A673 (cell line): ENCODE measurements at regions not wholly inside any gene's neighbourhood (a gene's known extent, or its start where the extent isn't known, plus 50 kb on each side); places are given as distances from the start of the nearest gene placed in this dataset.

Experiments used
- BruUV-seq: library from RNA; stranded (reverse); fragments of 400-500 nt; replicated peaks from 2 replicates; lab custom pipeline; 2021; lab: Mats Ljungman, UMichigan
- CTCF ChIA-PET: fragments of 300-600 bp; sonication (Branson Sonifier 250); formaldehyde crosslinking; loops from one replicate; lab custom pipeline; 2022; ENCODE audit warnings: antibody characterized with exemption; lab: Charles Lee
- POLR2A ChIA-PET: fragments of 300-600 bp; sonication (Branson Sonifier 250); formaldehyde crosslinking; loops from one replicate; lab custom pipeline; 2022; ENCODE audit warnings: antibody characterized with exemption; ENCODE audit not compliant: low non-redundant PET; lab: Charles Lee
- DNase-seq: peaks from one replicate; pipeline ENCODE4 v3.0.0-alpha.2; 2015; ENCODE audit warnings: low spot score
- H3K27ac ChIP-seq: fragments of 200-600 bp; sonication (generic); 2 replicates; pipeline ENCODE4 v1.5.1; 2016; ENCODE audit warnings: mixed run types, low read depth, mild to moderate bottlenecking, mixed read lengths, antibody characterized with exemption, low read length; ENCODE audit not compliant: poor library complexity, severe bottlenecking
- H3K27me3 ChIP-seq: fragments of 200-600 bp; sonication (generic); replicated peaks from 2 replicates; pipeline ENCODE4 v1.6.1; 2017; ENCODE audit warnings: mixed run types, low read depth, mild to moderate bottlenecking, mixed read lengths, antibody characterized with exemption, low read length; ENCODE audit not compliant: insufficient read depth, poor library complexity
- H3K36me3 ChIP-seq: fragments of 200-600 bp; sonication (generic); 2 replicates; pipeline ENCODE4 v1.6.1; 2016; ENCODE audit warnings: mixed run types, mild to moderate bottlenecking, mixed read lengths, antibody characterized with exemption, low read length; ENCODE audit not compliant: insufficient read depth, poor library complexity, severe bottlenecking
- H3K4me1 ChIP-seq: fragments of 200-600 bp; sonication (generic); 2 replicates; pipeline ENCODE4 v1.6.1; 2017; ENCODE audit warnings: mixed run types, mild to moderate bottlenecking, mixed read lengths, antibody characterized with exemption, low read length; ENCODE audit not compliant: insufficient read depth, poor library complexity, severe bottlenecking
- H3K4me3 ChIP-seq: fragments of 200-600 bp; sonication (generic); 2 replicates; pipeline ENCODE4 v1.5.1; 2016; ENCODE audit warnings: low read depth, mixed run types, mild to moderate bottlenecking, mixed read lengths, low read length; ENCODE audit not compliant: poor library complexity, severe bottlenecking
- H3K9me3 ChIP-seq: fragments of 200-600 bp; sonication (generic); 2 replicates; pipeline ENCODE4 v1.6.1; 2016; ENCODE audit warnings: mixed run types, low read depth, mild to moderate bottlenecking, mixed read lengths, antibody characterized with exemption, low read length; ENCODE audit not compliant: poor library complexity, severe bottlenecking
- EZH2 ChIP-seq: fragments of 200-600 bp; sonication (generic); IDR thresholded peaks from 2 replicates; pipeline ENCODE4 v1.6.1; 2017; ENCODE audit warnings: borderline replicate concordance, low read depth, mild to moderate bottlenecking, mixed read lengths, antibody characterized with exemption, low read length; ENCODE audit not compliant: poor library complexity, severe bottlenecking
- intact Hi-C: fragments of 100-400 bp; cut with micrococcal nuclease; formaldehyde crosslinking; loops from one replicate; pipeline ENCODE4 v1.10.0; 2022; ENCODE audit not compliant: unreplicated experiment
- TF ChIP-seq, protein P1 (sequence below): fragments of 300-800, 200-600 bp; sonication (generic); conservative IDR thresholded peaks from 2 replicates; pipeline ENCODE4 v1.5.1; 2017; ENCODE audit warnings: low read depth, mild to moderate bottlenecking, antibody characterized with exemption, low read length, moderate library complexity, mixed read lengths

DNA sequence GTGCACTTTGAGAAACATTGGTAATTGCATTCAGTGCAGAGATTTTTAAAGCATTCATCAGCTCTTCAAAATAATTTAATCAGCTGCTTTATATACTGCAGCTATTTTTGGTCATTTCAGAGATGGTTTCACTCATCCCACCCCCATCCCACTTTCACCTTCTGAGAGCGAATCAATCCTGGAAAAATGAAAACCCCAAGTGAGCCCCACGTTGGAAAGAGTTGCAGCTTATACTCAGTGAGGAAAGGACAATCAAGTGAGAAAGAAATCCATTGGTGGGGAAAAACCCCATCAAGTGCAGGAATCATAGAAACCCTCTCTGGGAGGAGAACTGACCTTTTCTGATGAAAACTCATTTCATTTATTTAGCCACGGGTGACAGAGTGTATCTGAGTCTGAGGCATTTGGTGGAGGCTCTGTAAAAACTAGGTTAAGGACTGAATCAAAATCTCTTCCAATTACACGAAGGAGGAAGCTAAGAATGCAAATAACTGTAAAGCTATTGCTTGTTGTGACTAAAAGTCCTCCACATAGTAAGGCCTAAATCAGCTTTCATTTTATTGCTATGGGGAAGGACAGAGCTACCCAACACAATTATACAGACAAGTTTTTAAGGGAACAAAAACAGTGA lies 240.4 kb upstream of the PGRMC2 start:
- BruUV-seq: no TSS peak
- ChIA-PET POLR2A (no interaction called here), CTCF (no interaction called here)
- H3K27ac ChIP-seq: no peak overlapping the region
- intact Hi-C loops: no loop called here
- no peaks in the 10 kb centered on the region for H3K9me3 ChIP-seq
- no peaks in the 10 kb centered on the region for H3K27me3 ChIP-seq
- no peak overlapping the region for H3K4me3 ChIP-seq
- TF ChIP-seq, protein P1, sequence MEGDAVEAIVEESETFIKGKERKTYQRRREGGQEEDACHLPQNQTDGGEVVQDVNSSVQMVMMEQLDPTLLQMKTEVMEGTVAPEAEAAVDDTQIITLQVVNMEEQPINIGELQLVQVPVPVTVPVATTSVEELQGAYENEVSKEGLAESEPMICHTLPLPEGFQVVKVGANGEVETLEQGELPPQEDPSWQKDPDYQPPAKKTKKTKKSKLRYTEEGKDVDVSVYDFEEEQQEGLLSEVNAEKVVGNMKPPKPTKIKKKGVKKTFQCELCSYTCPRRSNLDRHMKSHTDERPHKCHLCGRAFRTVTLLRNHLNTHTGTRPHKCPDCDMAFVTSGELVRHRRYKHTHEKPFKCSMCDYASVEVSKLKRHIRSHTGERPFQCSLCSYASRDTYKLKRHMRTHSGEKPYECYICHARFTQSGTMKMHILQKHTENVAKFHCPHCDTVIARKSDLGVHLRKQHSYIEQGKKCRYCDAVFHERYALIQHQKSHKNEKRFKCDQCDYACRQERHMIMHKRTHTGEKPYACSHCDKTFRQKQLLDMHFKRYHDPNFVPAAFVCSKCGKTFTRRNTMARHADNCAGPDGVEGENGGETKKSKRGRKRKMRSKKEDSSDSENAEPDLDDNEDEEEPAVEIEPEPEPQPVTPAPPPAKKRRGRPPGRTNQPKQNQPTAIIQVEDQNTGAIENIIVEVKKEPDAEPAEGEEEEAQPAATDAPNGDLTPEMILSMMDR: no peak
- TF ChIP-seq EZH2: no peak
- no peak for DNase-seq
- H3K4me1 ChIP-seq: peaks cover 22% of the 10 kb centered on the region
- H3K36me3 ChIP-seq: no peaks in the 10 kb centered on the region

DNA sequence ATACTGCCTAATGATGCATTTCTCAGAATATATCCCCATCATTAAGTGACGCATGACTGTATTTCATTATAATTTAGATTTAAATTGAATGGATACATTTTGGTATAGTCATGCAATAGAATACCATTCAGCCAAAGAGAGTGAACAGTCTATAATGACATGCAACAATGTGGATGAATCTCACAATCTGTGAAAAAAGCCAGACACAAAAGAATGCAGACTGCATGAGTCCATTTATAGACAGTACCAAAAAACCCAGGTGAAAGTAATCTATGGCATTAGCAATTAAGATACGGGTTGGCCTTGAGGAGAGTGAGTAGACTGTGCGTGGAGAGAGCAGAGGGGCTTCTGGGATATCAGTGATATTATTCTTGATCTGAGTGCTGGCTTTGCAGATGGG lies 239.7 kb upstream of the PGRMC2 start:
- POLR2A ChIA-PET: no interaction called here
- Histone ChIP-seq H3K4me1 (peaks cover 22% of the 10 kb centered on the region), H3K27me3 (no peaks in the 10 kb centered on the region), H3K4me3 (no peak overlapping the region), H3K9me3 (no peaks in the 10 kb centered on the region), H3K36me3 (no peaks in the 10 kb centered on the region), H3K27ac (no peak overlapping the region)
- BruUV-seq: no TSS peak
- TF ChIP-seq, protein P1: no peak
- TF ChIP-seq EZH2: no peak
- intact Hi-C loops: no loop called here
- CTCF ChIA-PET: no interaction called here
- DNase-seq: no peak

DNA sequence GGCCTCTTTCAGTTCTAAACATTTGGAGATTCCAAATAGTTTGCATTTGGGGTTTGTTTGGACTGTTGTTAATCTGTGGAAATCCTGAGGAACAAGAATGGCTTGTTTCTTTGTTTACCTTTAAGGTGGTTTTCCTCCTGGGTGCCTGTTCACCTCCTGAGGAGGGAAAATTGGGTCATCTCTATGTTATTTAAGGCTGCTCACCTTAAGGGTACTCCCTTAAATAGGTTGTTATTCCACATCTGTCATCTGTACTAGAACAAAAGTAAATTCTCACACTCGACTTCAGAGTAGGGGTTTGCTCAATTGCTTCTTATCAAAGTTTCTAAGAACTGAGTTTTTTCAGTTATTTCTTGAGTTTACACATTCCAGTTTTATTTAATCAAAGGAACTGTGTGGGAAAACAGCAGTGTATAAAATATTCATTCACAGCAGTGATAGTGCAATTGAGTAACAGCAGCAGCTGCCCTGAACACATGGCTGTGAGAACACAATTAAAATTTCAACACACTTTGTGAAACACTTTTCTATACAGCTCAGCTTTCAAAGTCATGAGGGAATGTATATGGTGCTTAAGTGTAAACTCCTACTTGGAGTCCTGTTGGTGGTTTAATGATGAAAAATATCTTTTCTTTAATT lies 238.5 kb upstream of the PGRMC2 start:
- Histone ChIP-seq H3K9me3 (no peaks in the 10 kb centered on the region), H3K36me3 (no peaks in the 10 kb centered on the region), H3K27ac (peak overlapping the region; percentile 2), H3K27me3 (no peaks in the 10 kb centered on the region), H3K4me1 (peaks cover 22% of the 10 kb centered on the region), H3K4me3 (no peak overlapping the region)
- DNase-seq: peak; percentile 29
- no TSS peak for BruUV-seq
- TF ChIP-seq EZH2: no peak
- TF ChIP-seq, protein P1: no peak
- intact Hi-C loops: no loop called here
- POLR2A ChIA-PET: no interaction called here
- CTCF ChIA-PET: no interaction called here
